ENCODE measurements at regions not wholly inside any gene's neighbourhood (a gene's known extent, or its start where the extent isn't known, plus 50 kb on each side); places are given as distances from the start of the nearest gene placed in this dataset.

DNA sequence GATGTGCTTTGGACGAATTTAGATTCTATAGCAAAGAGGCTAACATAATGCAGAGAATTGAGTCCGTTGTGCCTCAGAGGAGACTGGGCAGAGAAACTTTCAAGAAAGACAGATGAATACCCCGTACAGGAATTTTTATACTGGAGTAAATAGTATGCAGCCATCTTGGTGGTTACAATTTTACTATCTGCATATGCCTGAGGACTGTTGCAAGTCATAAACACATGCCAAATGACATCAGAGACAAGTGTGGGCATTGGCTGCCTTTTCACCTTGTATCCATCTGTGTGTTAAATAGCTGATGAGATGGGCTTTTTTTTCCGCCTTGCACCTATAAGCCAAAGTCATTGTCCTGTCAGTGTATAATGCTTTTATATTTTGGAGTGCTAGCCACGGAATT lies 267.5 kb upstream of the SP4 start:
- POLR2A ChIA-PET, result no interaction called here
- no peaks in the 10 kb centered on the region for H3K9me2 ChIP-seq (ENCODE audit: insufficient read depth)
- H3K79me2 ChIP-seq (ENCODE audit: insufficient read depth, low read length), result no peaks in the 10 kb centered on the region
- H3K27ac ChIP-seq (ENCODE audit: low read depth, low read length), result no peak overlapping the region
- ATAC-seq (no peak), DNase-seq (ENCODE audit: low read depth, low spot score) (no peak)
- no peak overlapping the region for H3K4me2 ChIP-seq (ENCODE audit: low read length)
- H4K20me1 ChIP-seq (ENCODE audit: insufficient read depth), result no peaks in the 10 kb centered on the region
- H3K4me1 ChIP-seq (ENCODE audit: control insufficient read depth in 1 of 2, insufficient read depth in 2 of 2, low read length in 2 of 2), result no peaks in the 10 kb centered on the region
- no TSS peak for BruUV-seq (replicated peaks)
- CTCF ChIA-PET, result no interaction called here
- TF ChIP-seq ELF1 (IDR thresholded peaks at IDR 0.05; ENCODE audit: borderline replicate concordance, low read depth) (no peak), EGR1 (IDR thresholded peaks at IDR 0.05; ENCODE audit: low read depth) (no peak), RAD21 (IDR thresholded peaks at IDR 0.05; ENCODE audit: low read depth) (no peak), FOSL1 (IDR thresholded peaks at IDR 0.05; ENCODE audit: low read depth) (no peak), SIN3A (IDR thresholded peaks at IDR 0.05; ENCODE audit: low read depth) (no peak), CEBPB (IDR thresholded peaks at IDR 0.05; ENCODE audit: low read depth) (no peak), TCF7L2 (IDR thresholded peaks at IDR 0.05; ENCODE audit: borderline replicate concordance, extremely low read depth, insufficient read depth, insufficient read length) (no peak), SP1 (IDR thresholded peaks at IDR 0.05; ENCODE audit: low read depth) (no peak), YY1 (IDR thresholded peaks at IDR 0.05; ENCODE audit: extremely low read depth, insufficient replicate concordance, low read depth, low read length) (no peak), SRF (IDR thresholded peaks at IDR 0.05; ENCODE audit: low read depth) (no peak), EZH2 (IDR thresholded peaks at IDR 0.05) (no peak), ZFX (IDR thresholded peaks at IDR 0.05) (no peak), CBX3 (IDR thresholded peaks at IDR 0.05; ENCODE audit: low read depth) (no peak), EZH2phosphoT487 (IDR thresholded peaks at IDR 0.05; ENCODE audit: borderline replicate concordance) (no peak)
- TF ChIP-seq, protein P1, sequence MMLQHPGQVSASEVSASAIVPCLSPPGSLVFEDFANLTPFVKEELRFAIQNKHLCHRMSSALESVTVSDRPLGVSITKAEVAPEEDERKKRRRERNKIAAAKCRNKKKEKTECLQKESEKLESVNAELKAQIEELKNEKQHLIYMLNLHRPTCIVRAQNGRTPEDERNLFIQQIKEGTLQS (IDR thresholded peaks at IDR 0.05), result no peak
- TF ChIP-seq, protein P2, sequence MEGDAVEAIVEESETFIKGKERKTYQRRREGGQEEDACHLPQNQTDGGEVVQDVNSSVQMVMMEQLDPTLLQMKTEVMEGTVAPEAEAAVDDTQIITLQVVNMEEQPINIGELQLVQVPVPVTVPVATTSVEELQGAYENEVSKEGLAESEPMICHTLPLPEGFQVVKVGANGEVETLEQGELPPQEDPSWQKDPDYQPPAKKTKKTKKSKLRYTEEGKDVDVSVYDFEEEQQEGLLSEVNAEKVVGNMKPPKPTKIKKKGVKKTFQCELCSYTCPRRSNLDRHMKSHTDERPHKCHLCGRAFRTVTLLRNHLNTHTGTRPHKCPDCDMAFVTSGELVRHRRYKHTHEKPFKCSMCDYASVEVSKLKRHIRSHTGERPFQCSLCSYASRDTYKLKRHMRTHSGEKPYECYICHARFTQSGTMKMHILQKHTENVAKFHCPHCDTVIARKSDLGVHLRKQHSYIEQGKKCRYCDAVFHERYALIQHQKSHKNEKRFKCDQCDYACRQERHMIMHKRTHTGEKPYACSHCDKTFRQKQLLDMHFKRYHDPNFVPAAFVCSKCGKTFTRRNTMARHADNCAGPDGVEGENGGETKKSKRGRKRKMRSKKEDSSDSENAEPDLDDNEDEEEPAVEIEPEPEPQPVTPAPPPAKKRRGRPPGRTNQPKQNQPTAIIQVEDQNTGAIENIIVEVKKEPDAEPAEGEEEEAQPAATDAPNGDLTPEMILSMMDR (IDR thresholded peaks at IDR 0.05 in 2 of 3, conservative IDR thresholded peaks at IDR 0.05 in 1 of 3; ENCODE audit: borderline replicate concordance in 1 of 3, insufficient read depth in 1 of 3, low read depth in 2 of 3, low read length in 2 of 3), result no peak
- TF ChIP-seq, protein P3, sequence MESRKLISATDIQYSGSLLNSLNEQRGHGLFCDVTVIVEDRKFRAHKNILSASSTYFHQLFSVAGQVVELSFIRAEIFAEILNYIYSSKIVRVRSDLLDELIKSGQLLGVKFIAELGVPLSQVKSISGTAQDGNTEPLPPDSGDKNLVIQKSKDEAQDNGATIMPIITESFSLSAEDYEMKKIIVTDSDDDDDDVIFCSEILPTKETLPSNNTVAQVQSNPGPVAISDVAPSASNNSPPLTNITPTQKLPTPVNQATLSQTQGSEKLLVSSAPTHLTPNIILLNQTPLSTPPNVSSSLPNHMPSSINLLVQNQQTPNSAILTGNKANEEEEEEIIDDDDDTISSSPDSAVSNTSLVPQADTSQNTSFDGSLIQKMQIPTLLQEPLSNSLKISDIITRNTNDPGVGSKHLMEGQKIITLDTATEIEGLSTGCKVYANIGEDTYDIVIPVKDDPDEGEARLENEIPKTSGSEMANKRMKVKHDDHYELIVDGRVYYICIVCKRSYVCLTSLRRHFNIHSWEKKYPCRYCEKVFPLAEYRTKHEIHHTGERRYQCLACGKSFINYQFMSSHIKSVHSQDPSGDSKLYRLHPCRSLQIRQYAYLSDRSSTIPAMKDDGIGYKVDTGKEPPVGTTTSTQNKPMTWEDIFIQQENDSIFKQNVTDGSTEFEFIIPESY (IDR thresholded peaks at IDR 0.05; ENCODE audit: extremely low read depth, insufficient replicate concordance, low read length), result no peak
- TF ChIP-seq, protein P4, sequence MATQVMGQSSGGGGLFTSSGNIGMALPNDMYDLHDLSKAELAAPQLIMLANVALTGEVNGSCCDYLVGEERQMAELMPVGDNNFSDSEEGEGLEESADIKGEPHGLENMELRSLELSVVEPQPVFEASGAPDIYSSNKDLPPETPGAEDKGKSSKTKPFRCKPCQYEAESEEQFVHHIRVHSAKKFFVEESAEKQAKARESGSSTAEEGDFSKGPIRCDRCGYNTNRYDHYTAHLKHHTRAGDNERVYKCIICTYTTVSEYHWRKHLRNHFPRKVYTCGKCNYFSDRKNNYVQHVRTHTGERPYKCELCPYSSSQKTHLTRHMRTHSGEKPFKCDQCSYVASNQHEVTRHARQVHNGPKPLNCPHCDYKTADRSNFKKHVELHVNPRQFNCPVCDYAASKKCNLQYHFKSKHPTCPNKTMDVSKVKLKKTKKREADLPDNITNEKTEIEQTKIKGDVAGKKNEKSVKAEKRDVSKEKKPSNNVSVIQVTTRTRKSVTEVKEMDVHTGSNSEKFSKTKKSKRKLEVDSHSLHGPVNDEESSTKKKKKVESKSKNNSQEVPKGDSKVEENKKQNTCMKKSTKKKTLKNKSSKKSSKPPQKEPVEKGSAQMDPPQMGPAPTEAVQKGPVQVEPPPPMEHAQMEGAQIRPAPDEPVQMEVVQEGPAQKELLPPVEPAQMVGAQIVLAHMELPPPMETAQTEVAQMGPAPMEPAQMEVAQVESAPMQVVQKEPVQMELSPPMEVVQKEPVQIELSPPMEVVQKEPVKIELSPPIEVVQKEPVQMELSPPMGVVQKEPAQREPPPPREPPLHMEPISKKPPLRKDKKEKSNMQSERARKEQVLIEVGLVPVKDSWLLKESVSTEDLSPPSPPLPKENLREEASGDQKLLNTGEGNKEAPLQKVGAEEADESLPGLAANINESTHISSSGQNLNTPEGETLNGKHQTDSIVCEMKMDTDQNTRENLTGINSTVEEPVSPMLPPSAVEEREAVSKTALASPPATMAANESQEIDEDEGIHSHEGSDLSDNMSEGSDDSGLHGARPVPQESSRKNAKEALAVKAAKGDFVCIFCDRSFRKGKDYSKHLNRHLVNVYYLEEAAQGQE (IDR thresholded peaks at IDR 0.05; ENCODE audit: low read depth), result no peak
- no peak overlapping the region for H3K4me3 ChIP-seq (replicated peaks in 1 of 2; ENCODE audit: low read depth in 1 of 2, low read length in 2 of 2)
- no peak overlapping the region for H2AFZ ChIP-seq (ENCODE audit: low read depth, low read length, poor library complexity, severe bottlenecking)
- no peak overlapping the region for H3K9ac ChIP-seq (ENCODE audit: low read length)
- RAD21 ChIA-PET (ENCODE audit: low non-redundant PET in 1 of 2, low total read pairs in 2 of 2, uncharacterized antibody in 2 of 2, unreplicated experiment in 2 of 2), result no interaction called here
- no peaks in the 10 kb centered on the region for H3K9me3 ChIP-seq (ENCODE audit: control insufficient read depth in 1 of 2, insufficient read depth in 1 of 2, low read depth in 1 of 2, low read length in 2 of 2)
- intact Hi-C loops (cut with micrococcal nuclease), result no loop called here
- H3K36me3 ChIP-seq (ENCODE audit: control insufficient read depth in 1 of 2, insufficient read depth in 2 of 2, low read length in 2 of 2), result no peaks in the 10 kb centered on the region
- H3K27me3 ChIP-seq (ENCODE audit: insufficient read depth, low read length), result no peaks in the 10 kb centered on the region

Measured in HCT116 (cell line).